SK-N-SH (cell line): ENCODE measurements at regions not wholly inside any gene's neighbourhood (a gene's known extent, or its start where the extent isn't known, plus 50 kb on each side); places are given as distances from the start of the nearest gene placed in this dataset.

ENCODE experiments used
- CTCF ChIA-PET: fragments of 300-600, 350-600 bp; formaldehyde crosslinking; extraction: SDS; loops from one replicate; lab custom pipeline; 2021; lab: Yijun Ruan, JAX
- POLR2A ChIA-PET: fragments of 350-600 bp; sonication (Branson Sonifier 250); formaldehyde crosslinking; extraction: SDS; loops from one replicate; lab custom pipeline; 2020; ENCODE audit warnings: antibody characterized with exemption, inconsistent platforms; lab: Yijun Ruan, JAX
- DNase-seq: peaks from one replicate; pipeline ENCODE4 v3.0.0; 2012
- H2AFZ ChIP-seq: fragments of 200-600 bp; sonication (generic); 2 replicates; pipeline ENCODE4 v1.8.1; 2016; ENCODE audit warnings: antibody characterized with exemption, mild to moderate bottlenecking, low read depth
- H3F3A ChIP-seq: fragments of 200-600 bp; sonication (generic); replicated peaks from 2 replicates; pipeline ENCODE3; 2016; ENCODE audit warnings: antibody characterized with exemption, mild to moderate bottlenecking; ENCODE audit not compliant: insufficient read depth
- H3K27ac ChIP-seq, 2 experiments: fragments of 200-500 bp in 1 of 2; fragments of 200-600 bp in 1 of 2; sonication (Bioruptor generic) in 1 of 2; sonication (generic), shearing (Covaris generic) in 1 of 2; 2 replicates each; pipeline versions ENCODE4 v1.5.1 to v1.6.1; 2014 to 2016; ENCODE audit warnings: low read depth in 2 of 2, inconsistent platforms in 1 of 2, low read length in 1 of 2, mild to moderate bottlenecking in 1 of 2, mixed read lengths in 1 of 2
- H3K27me3 ChIP-seq: fragments of 200-600 bp; sonication (generic), shearing (Covaris generic); 2 replicates; pipeline ENCODE4 v1.6.1; 2016; ENCODE audit warnings: mixed run types; ENCODE audit not compliant: insufficient read depth
- H3K36me3 ChIP-seq, 2 experiments: fragments of 200-500 bp in 1 of 2; fragments of 200-600 bp in 1 of 2; sonication (Bioruptor generic) in 1 of 2; sonication (generic) in 1 of 2; replicated peaks in 1 of 2; 2 replicates each; pipeline versions ENCODE3 to v1.5.1; 2014 to 2016; ENCODE audit warnings: low read length in 1 of 2, mild to moderate bottlenecking in 1 of 2; ENCODE audit not compliant: insufficient read depth in 2 of 2, control insufficient read depth in 1 of 2
- H3K4me1 ChIP-seq, 2 experiments: fragments of 200-500 bp in 1 of 2; fragments of 200-600 bp in 1 of 2; sonication (Bioruptor generic) in 1 of 2; sonication (generic), shearing (Covaris generic) in 1 of 2; 2 replicates each; pipeline versions ENCODE4 v1.5.1 to v1.6.1; 2014 to 2016; ENCODE audit warnings: low read depth in 1 of 2, low read length in 1 of 2, mixed run types in 1 of 2; ENCODE audit not compliant: insufficient read depth in 2 of 2, control insufficient read depth in 1 of 2
- H3K4me2 ChIP-seq: fragments of 200-600 bp; sonication (generic), shearing (Covaris generic); 2 replicates; pipeline ENCODE4 v1.6.1; 2017; ENCODE audit warnings: mixed run types
- H3K4me3 ChIP-seq, 2 experiments: fragments of 200-500 bp in 1 of 2; fragments of 200-600 bp in 1 of 2; sonication (Bioruptor generic) in 1 of 2; sonication (generic), shearing (Covaris generic) in 1 of 2; 2 replicates each; pipeline versions ENCODE4 v1.5.1 to v1.8.1; 2014 to 2016; ENCODE audit warnings: low read depth in 2 of 2, inconsistent platforms in 1 of 2, low read length in 1 of 2, mild to moderate bottlenecking in 1 of 2, mixed read lengths in 1 of 2, moderate library complexity in 1 of 2
- H3K79me2 ChIP-seq: fragments of 200-600 bp; sonication (generic); 2 replicates; pipeline ENCODE4 v1.8.1; 2017; ENCODE audit warnings: mild to moderate bottlenecking; ENCODE audit not compliant: insufficient read depth
- H3K9ac ChIP-seq: fragments of 200-600 bp; sonication (generic); 2 replicates; pipeline ENCODE4 v1.6.1; 2017; ENCODE audit warnings: mixed run types
- H3K9me2 ChIP-seq: fragments of 200-600 bp; sonication (generic); 2 replicates; pipeline ENCODE4 v1.6.1; 2017; ENCODE audit warnings: mixed run types
- H3K9me3 ChIP-seq: fragments of 200-600 bp; sonication (generic); 2 replicates; pipeline ENCODE4 v1.6.1; 2017; ENCODE audit warnings: mixed run types, mild to moderate bottlenecking, moderate library complexity
- H4K20me1 ChIP-seq: fragments of 200-600 bp; sonication (generic); 2 replicates; pipeline ENCODE4 v1.6.1; 2017; ENCODE audit warnings: mild to moderate bottlenecking, mixed run types; ENCODE audit not compliant: insufficient read depth
- CHD2 ChIP-seq: fragments of 150-350 bp; IDR thresholded peaks from 2 replicates; pipeline ENCODE4 v1.6.1; 2018; ENCODE audit warnings: low read length; ENCODE audit not compliant: partially characterized antibody
- FOXJ3 ChIP-seq: sonication (generic); formaldehyde crosslinking; IDR thresholded peaks from 2 replicates; pipeline ENCODE4 v1.5.1; 2020; ENCODE audit warnings: mild to moderate bottlenecking, missing genetic modification reagents
- GATA2 ChIP-seq: sonication (generic); formaldehyde crosslinking; IDR thresholded peaks from 2 replicates; pipeline ENCODE4 v1.5.0; 2020; ENCODE audit warnings: mild to moderate bottlenecking, missing genetic modification reagents
- JUND ChIP-seq: IDR thresholded peaks from 2 replicates; pipeline ENCODE4 v1.4.0; 2012
- MXI1 ChIP-seq: IDR thresholded peaks from 2 replicates; pipeline ENCODE4 v1.6.1; 2012; ENCODE audit warnings: mild to moderate bottlenecking, low read depth, low read length, improper control_type of control experiment
- NFIC ChIP-seq: IDR thresholded peaks from 2 replicates; pipeline ENCODE4 v1.4.0; 2012; ENCODE audit warnings: borderline replicate concordance
- NRF1 ChIP-seq: IDR thresholded peaks from 2 replicates; pipeline ENCODE4 v1.6.1; 2012; ENCODE audit warnings: low read depth, mild to moderate bottlenecking, low read length
- RAD21 ChIP-seq: IDR thresholded peaks from 2 replicates; pipeline ENCODE4 v1.6.1; 2012; ENCODE audit warnings: mild to moderate bottlenecking, low read length
- RCOR1 ChIP-seq: fragments of 150-350 bp; IDR thresholded peaks from 2 replicates; pipeline ENCODE4 v1.6.1; 2017; ENCODE audit warnings: antibody characterized with exemption, low read length
- SIN3A ChIP-seq: IDR thresholded peaks from 2 replicates; pipeline ENCODE4 v1.6.1; 2012; ENCODE audit warnings: low read depth, mild to moderate bottlenecking, low read length, moderate library complexity, borderline replicate concordance
- SMC3 ChIP-seq: IDR thresholded peaks from 2 replicates; pipeline ENCODE4 v1.6.1; 2012; ENCODE audit warnings: low read depth, low read length, improper control_type of control experiment
- TCF12 ChIP-seq: IDR thresholded peaks from 2 replicates; pipeline ENCODE4 v1.4.0; 2012
- WGBS: methylation state at CpG from one replicate; pipeline ENCODE4 v1.1.6; 2017; ENCODE audit warnings: low lambda C conversion rate; 5-methylcytosine and 5-hydroxymethylcytosine counted together
- TF ChIP-seq, protein P1 (sequence below): IDR thresholded peaks from 2 replicates; pipeline ENCODE4 v1.6.1; 2012; ENCODE audit warnings: mild to moderate bottlenecking, low read depth, low read length, moderate library complexity
- TF ChIP-seq, protein P2 (sequence below): fragments of 200-600 bp; sonication (generic); IDR thresholded peaks from 2 replicates; pipeline ENCODE4 v1.6.1; 2017; ENCODE audit warnings: antibody characterized with exemption, mild to moderate bottlenecking, moderate library complexity

DNA sequence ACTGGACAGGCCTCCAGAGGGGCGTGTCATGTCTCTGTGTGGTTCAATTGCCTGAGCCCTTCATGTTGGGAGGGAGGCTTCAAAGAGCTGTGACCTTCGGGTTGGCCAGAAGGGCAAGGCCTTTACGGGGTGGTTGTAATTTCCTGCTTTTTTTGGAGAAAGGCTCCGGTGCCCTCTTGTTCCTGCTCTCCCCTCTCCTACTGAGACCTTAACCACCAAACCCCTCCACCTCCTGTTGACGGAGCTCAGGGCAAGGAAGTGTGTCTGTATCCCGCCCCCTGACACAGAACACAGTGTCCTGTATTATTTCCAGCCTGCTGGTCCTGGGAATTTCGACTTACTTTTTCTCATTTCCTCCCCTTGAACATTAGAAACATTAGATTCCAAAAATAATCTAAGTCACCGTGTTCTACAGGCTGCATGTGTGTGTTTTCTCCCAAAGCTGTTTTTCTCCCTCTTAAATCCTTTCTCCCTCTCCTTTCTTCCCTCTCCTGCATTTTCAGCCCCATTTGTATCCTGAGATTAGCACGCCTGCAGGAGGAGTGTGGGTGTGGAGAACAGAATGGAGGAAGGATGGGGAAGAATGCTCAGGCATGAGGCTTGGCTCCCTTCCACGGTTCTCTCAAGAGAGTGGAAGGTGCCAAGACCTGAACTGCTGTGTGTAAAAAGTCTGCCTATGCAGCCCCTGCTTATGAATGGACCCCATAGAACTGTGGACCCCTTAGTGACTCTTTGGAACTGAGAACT lies 285.4 kb upstream of the ROPN1 start:
- H3K9ac ChIP-seq: no peak overlapping the region
- H3K36me3 ChIP-seq: no peaks in the 10 kb centered on the region
- no peaks in the 10 kb centered on the region for H3K9me3 ChIP-seq
- POLR2A ChIA-PET: no interaction called here
- DNase-seq: no peak
- H3K27me3 ChIP-seq: no peaks in the 10 kb centered on the region
- H2AFZ ChIP-seq: no peak overlapping the region
- WGBS: 75% methylated on average over 9 of the region's 10 CpGs
- CTCF ChIA-PET: interaction anchor here (0.8 to 1.0 kb wide), 3 partner anchors 10 to 198 kb away, joined by 3 to 5 read pairs (median 4); no protein-coding TSS in a partner anchor
- H3K79me2 ChIP-seq: no peaks in the 10 kb centered on the region
- H3F3A ChIP-seq: no peaks in the 10 kb centered on the region
- TF ChIP-seq JUND (no peak), SIN3A (no peak), NFIC (0 out of 2 replicates have a peak, but pooled peaks have one; percentile 6)
- TF ChIP-seq, all 33 proteins: peak for 1
- H3K4me3 ChIP-seq: no peak overlapping the region
- H3K27ac ChIP-seq: peak overlapping the region in 1 of 2 experiments; percentile 31; a peak in 1 of 4 replicates
- no peaks in the 10 kb centered on the region for H4K20me1 ChIP-seq
- H3K9me2 ChIP-seq: no peaks in the 10 kb centered on the region
- H3K4me2 ChIP-seq: no peak overlapping the region; the same call in 1 of the 2 replicates
- H3K4me1 ChIP-seq: peaks cover 5 to 53% of the 10 kb centered on the region in 2 experiments; a peak in 2 of 4 replicates

GRCh38 chr3:124281453-124282316 lies 289.8 kb upstream of the ROPN1 start:
- H2AFZ ChIP-seq: no peak overlapping the region
- ChIA-PET POLR2A (interaction anchor here (1.0 kb wide), 1 partner anchor 249 kb away, joined by 3 read pairs; the partner anchor contains the start of gene KALRN), CTCF (interaction anchor here (0.7 to 5.6 kb wide), 55 partner anchors 7 to 558 kb away, joined by 3 to 49 read pairs (median 5); partner anchors contain the start of gene KALRN)
- no peak overlapping the region for H3K4me2 ChIP-seq
- H3K79me2 ChIP-seq: no peaks in the 10 kb centered on the region
- H3F3A ChIP-seq: peaks cover 8% of the 10 kb centered on the region
- H3K27me3 ChIP-seq: no peaks in the 10 kb centered on the region
- peaks cover 5 to 52% of the 10 kb centered on the region in 2 experiments; a peak in 2 of 4 replicates for H3K4me1 ChIP-seq
- H3K27ac ChIP-seq: peak overlapping the region in 1 of 2 experiments; percentile 100; a peak in 3 of 4 replicates
- H3K4me3 ChIP-seq: no peak overlapping the region
- H4K20me1 ChIP-seq: no peaks in the 10 kb centered on the region; the same call in 1 of the 2 replicates
- no peaks in the 10 kb centered on the region for H3K9me2 ChIP-seq
- H3K36me3 ChIP-seq: no peaks in the 10 kb centered on the region
- peak; percentile 47 for DNase-seq
- TF ChIP-seq CHD2: peak; percentile 36
- TF ChIP-seq TCF12: no peak
- no peak for TF ChIP-seq RCOR1
- TF ChIP-seq RAD21: peak; percentile 94
- TF ChIP-seq MXI1: no peak
- no peak for TF ChIP-seq GATA2 (CRISPR knock-in tag)
- TF ChIP-seq, protein P1, sequence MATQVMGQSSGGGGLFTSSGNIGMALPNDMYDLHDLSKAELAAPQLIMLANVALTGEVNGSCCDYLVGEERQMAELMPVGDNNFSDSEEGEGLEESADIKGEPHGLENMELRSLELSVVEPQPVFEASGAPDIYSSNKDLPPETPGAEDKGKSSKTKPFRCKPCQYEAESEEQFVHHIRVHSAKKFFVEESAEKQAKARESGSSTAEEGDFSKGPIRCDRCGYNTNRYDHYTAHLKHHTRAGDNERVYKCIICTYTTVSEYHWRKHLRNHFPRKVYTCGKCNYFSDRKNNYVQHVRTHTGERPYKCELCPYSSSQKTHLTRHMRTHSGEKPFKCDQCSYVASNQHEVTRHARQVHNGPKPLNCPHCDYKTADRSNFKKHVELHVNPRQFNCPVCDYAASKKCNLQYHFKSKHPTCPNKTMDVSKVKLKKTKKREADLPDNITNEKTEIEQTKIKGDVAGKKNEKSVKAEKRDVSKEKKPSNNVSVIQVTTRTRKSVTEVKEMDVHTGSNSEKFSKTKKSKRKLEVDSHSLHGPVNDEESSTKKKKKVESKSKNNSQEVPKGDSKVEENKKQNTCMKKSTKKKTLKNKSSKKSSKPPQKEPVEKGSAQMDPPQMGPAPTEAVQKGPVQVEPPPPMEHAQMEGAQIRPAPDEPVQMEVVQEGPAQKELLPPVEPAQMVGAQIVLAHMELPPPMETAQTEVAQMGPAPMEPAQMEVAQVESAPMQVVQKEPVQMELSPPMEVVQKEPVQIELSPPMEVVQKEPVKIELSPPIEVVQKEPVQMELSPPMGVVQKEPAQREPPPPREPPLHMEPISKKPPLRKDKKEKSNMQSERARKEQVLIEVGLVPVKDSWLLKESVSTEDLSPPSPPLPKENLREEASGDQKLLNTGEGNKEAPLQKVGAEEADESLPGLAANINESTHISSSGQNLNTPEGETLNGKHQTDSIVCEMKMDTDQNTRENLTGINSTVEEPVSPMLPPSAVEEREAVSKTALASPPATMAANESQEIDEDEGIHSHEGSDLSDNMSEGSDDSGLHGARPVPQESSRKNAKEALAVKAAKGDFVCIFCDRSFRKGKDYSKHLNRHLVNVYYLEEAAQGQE: no peak
- no peak for TF ChIP-seq JUND
- TF ChIP-seq, protein P2, sequence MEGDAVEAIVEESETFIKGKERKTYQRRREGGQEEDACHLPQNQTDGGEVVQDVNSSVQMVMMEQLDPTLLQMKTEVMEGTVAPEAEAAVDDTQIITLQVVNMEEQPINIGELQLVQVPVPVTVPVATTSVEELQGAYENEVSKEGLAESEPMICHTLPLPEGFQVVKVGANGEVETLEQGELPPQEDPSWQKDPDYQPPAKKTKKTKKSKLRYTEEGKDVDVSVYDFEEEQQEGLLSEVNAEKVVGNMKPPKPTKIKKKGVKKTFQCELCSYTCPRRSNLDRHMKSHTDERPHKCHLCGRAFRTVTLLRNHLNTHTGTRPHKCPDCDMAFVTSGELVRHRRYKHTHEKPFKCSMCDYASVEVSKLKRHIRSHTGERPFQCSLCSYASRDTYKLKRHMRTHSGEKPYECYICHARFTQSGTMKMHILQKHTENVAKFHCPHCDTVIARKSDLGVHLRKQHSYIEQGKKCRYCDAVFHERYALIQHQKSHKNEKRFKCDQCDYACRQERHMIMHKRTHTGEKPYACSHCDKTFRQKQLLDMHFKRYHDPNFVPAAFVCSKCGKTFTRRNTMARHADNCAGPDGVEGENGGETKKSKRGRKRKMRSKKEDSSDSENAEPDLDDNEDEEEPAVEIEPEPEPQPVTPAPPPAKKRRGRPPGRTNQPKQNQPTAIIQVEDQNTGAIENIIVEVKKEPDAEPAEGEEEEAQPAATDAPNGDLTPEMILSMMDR: peak; percentile 74
- no peak for TF ChIP-seq NRF1
- no peak for TF ChIP-seq FOXJ3 (CRISPR knock-in tag)
- TF ChIP-seq SMC3: peak; percentile 79
- WGBS: 62% methylated on average over 6 of the region's 6 CpGs
- no peaks in the 10 kb centered on the region for H3K9me3 ChIP-seq
- H3K9ac ChIP-seq: no peak overlapping the region
